Suprapubic skin (tissue), 4 donors: ENCODE measurements at regions not wholly inside any gene's neighbourhood (a gene's known extent, or its start where the extent isn't known, plus 50 kb on each side); places are given as distances from the start of the nearest gene placed in this dataset.

ENCODE experiments used
- EP300 ChIP-seq: sonication (generic); formaldehyde crosslinking; IDR thresholded peaks from one replicate; pipeline ENCODE4 v1.6.1; 2017; ENCODE audit warnings: antibody characterized with exemption
- POLR2A ChIP-seq, 2 donors: fragments of 450-650 bp; IDR thresholded peaks; one replicate each; pipeline ENCODE4 v1.6.1; 2017; ENCODE audit warnings: antibody characterized with exemption in 2 of 2, mild to moderate bottlenecking in 2 of 2, moderate library complexity in 2 of 2
- POLR2AphosphoS5 ChIP-seq, 3 donors: sonication (generic); formaldehyde crosslinking; IDR thresholded peaks; one replicate each; pipeline ENCODE4 v1.6.1; 2017; ENCODE audit warnings: antibody characterized with exemption in 3 of 3
- TF ChIP-seq, protein P1 (sequence below), 2 donors: fragments of 200-600 bp in 1 of 2; fragments of 450-650 bp in 1 of 2; sonication (generic) in 1 of 2; IDR thresholded peaks; one replicate each; pipeline ENCODE4 v1.5.1; 2016 to 2019; ENCODE audit warnings: antibody characterized with exemption in 2 of 2, mild to moderate bottlenecking in 1 of 2, moderate library complexity in 1 of 2

DNA sequence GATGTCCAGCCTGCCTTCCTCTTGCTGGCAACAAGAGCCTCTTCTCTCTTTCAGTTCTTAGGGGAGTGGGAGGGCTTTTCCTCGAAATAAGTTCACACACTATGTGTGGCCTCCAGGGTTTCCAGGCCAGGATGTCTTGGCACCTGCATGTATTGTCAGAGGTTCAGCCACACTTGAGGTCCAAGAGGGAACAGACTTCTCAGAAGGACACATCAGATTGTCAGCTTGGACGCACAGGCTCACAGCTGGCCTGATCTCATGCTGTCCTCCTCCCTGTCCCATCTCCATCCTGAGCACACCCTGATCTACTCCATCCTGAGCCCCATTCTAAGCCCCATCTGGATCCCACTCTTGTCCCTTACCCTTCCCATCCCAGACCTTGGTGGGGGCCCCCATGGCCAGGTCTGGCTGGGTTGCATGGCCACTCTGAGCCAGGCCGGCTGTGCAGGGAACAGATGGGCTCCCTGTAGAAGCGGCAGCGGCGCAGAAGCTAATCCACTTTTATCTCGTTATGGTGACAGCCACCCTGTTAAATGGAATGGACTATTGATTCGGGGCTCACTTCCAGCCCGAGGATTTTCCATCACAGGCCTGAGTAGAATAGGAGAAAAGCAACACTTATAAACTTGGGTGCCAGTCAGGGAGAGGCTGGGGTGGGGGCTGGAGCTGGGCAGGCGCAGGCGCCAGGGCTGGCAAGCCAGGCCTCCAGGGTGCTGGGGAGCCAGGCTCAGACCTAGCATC is 85.1 kb upstream of the CSF3R start:
- TF ChIP-seq, protein P1, sequence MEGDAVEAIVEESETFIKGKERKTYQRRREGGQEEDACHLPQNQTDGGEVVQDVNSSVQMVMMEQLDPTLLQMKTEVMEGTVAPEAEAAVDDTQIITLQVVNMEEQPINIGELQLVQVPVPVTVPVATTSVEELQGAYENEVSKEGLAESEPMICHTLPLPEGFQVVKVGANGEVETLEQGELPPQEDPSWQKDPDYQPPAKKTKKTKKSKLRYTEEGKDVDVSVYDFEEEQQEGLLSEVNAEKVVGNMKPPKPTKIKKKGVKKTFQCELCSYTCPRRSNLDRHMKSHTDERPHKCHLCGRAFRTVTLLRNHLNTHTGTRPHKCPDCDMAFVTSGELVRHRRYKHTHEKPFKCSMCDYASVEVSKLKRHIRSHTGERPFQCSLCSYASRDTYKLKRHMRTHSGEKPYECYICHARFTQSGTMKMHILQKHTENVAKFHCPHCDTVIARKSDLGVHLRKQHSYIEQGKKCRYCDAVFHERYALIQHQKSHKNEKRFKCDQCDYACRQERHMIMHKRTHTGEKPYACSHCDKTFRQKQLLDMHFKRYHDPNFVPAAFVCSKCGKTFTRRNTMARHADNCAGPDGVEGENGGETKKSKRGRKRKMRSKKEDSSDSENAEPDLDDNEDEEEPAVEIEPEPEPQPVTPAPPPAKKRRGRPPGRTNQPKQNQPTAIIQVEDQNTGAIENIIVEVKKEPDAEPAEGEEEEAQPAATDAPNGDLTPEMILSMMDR (IDR thresholded peaks at IDR 0.05): no peak
- no peak for TF ChIP-seq EP300
- TF ChIP-seq POLR2A (IDR thresholded peaks at IDR 0.05): no peak
- TF ChIP-seq POLR2AphosphoS5 (IDR thresholded peaks at IDR 0.05): no peak
